ENCODE measurements at regions not wholly inside any gene's neighbourhood (a gene's known extent, or its start where the extent isn't known, plus 50 kb on each side); places are given as distances from the start of the nearest gene placed in this dataset.
"Not testable (repeated sequence)": the region's sequence is repeated elsewhere in the genome, so short reads cannot be mapped to it uniquely, and the experiment has no call there.

GRCh38 chr5:116771466-116772151 is 197.0 kb upstream of the SEMA6A start:
- Histone ChIP-seq H3K4me3 (no peak overlapping the region), H3K4me1 (ENCODE audit: control insufficient read depth in 1 of 2, low read depth in 2 of 2) (no peaks in the 10 kb centered on the region), H3K27ac (no peak overlapping the region), H3K9me3 (no peaks in the 10 kb centered on the region), H3K36me3 (no peaks in the 10 kb centered on the region), H3K27me3 (replicated peaks; ENCODE audit: insufficient read depth) (no peaks in the 10 kb centered on the region)
- DNase-seq (ENCODE audit: low spot score) (no peak), ATAC-seq (ENCODE audit: insufficient number of reproducible peaks, low FRiP score, low read depth) (no peak)
- no peak for TF ChIP-seq CTCF (IDR thresholded peaks at IDR 0.05)

- not testable (repeated sequence) for H3K27ac ChIP-seq; H3K4me3 ChIP-seq; ATAC-seq (ENCODE audit: insufficient number of reproducible peaks, low FRiP score, low read depth); H3K27me3 ChIP-seq (replicated peaks; ENCODE audit: insufficient read depth); H3K36me3 ChIP-seq; H3K9me3 ChIP-seq; DNase-seq (ENCODE audit: low spot score); H3K4me1 ChIP-seq (ENCODE audit: control insufficient read depth in 1 of 2, low read depth in 2 of 2)
These were observed 195.3 kb upstream of the SEMA6A start for GRCh38 chr5:116769953-116770352.

- no peak for TF ChIP-seq CTCF (IDR thresholded peaks at IDR 0.05)
- Histone ChIP-seq H3K9me3 (no peaks in the 10 kb centered on the region), H3K4me3 (no peak overlapping the region), H3K36me3 (no peaks in the 10 kb centered on the region), H3K27ac (no peak overlapping the region), H3K27me3 (replicated peaks; ENCODE audit: insufficient read depth) (no peaks in the 10 kb centered on the region), H3K4me1 (ENCODE audit: control insufficient read depth in 1 of 2, low read depth in 2 of 2) (no peaks in the 10 kb centered on the region)
- DNase-seq (ENCODE audit: low spot score) (no peak), ATAC-seq (ENCODE audit: insufficient number of reproducible peaks, low FRiP score, low read depth) (no peak)
These were observed 194.8 kb upstream of the SEMA6A start for GRCh38 chr5:116769470-116769869.

- H3K27ac ChIP-seq = no peak overlapping the region
- H3K36me3 ChIP-seq = no peaks in the 10 kb centered on the region
- ATAC-seq (ENCODE audit: insufficient number of reproducible peaks, low FRiP score, low read depth) = no peak
- no peaks in the 10 kb centered on the region for H3K4me1 ChIP-seq (ENCODE audit: control insufficient read depth in 1 of 2, low read depth in 2 of 2)
- H3K4me3 ChIP-seq = no peak overlapping the region
- no peaks in the 10 kb centered on the region for H3K27me3 ChIP-seq (replicated peaks; ENCODE audit: insufficient read depth)
- no peaks in the 10 kb centered on the region for H3K9me3 ChIP-seq
- DNase-seq (ENCODE audit: low spot score) = no peak
- TF ChIP-seq CTCF (IDR thresholded peaks at IDR 0.05) = no peak
These were observed 191.9 kb upstream of the SEMA6A start for GRCh38 chr5:116766470-116766947.

GRCh38 chr5:116765441-116765840 is 190.8 kb upstream of the SEMA6A start:
- Histone ChIP-seq H3K27ac (no peak overlapping the region), H3K4me1 (ENCODE audit: control insufficient read depth in 1 of 2, low read depth in 2 of 2) (no peaks in the 10 kb centered on the region), H3K27me3 (replicated peaks; ENCODE audit: insufficient read depth) (no peaks in the 10 kb centered on the region), H3K9me3 (no peaks in the 10 kb centered on the region), H3K4me3 (no peak overlapping the region), H3K36me3 (no peaks in the 10 kb centered on the region)
- no peak for TF ChIP-seq CTCF (IDR thresholded peaks at IDR 0.05)
- no peak for ATAC-seq (ENCODE audit: insufficient number of reproducible peaks, low FRiP score, low read depth)
- no peak for DNase-seq (ENCODE audit: low spot score)

- H3K4me3 ChIP-seq = no peak overlapping the region
- ATAC-seq (ENCODE audit: insufficient number of reproducible peaks, low FRiP score, low read depth) (no peak), DNase-seq (ENCODE audit: low spot score) (no peak)
- TF ChIP-seq CTCF (IDR thresholded peaks at IDR 0.05) = no peak
- no peak overlapping the region for H3K27ac ChIP-seq
- H3K36me3 ChIP-seq = no peaks in the 10 kb centered on the region
- H3K9me3 ChIP-seq = no peaks in the 10 kb centered on the region
- no peaks in the 10 kb centered on the region for H3K27me3 ChIP-seq (replicated peaks; ENCODE audit: insufficient read depth)
- H3K4me1 ChIP-seq (ENCODE audit: control insufficient read depth in 1 of 2, low read depth in 2 of 2) = no peaks in the 10 kb centered on the region
These were observed 190.3 kb upstream of the SEMA6A start for GRCh38 chr5:116764941-116765340.

Data from thoracic aorta (tissue), 2 donors.